ENCODE measurements at regions not wholly inside any gene's neighbourhood (a gene's known extent, or its start where the extent isn't known, plus 50 kb on each side); places are given as distances from the start of the nearest gene placed in this dataset.

DNA sequence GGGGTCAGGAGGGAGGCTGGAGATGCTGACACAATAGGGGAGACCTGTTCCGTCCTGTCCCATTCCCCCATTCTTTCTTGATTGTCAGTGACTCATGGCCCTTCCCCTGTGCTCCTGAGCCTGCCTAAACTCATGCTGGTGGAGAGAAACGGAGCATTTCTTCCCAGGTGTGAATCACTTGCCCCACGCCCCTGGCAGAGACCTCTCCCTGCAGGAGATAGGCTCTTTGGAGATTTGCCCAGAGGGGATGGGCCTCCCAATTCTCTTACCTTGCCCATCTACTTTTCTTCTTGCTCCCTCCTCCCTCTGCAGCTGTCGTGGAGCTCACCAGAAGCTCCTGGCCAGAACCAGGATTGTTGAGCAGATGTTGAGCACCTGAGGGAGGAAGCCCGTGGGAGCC is 121.9 kb upstream of the OR9Q1 start:
- TF ChIP-seq SMC3 (IDR thresholded peaks at IDR 0.05; ENCODE audit: low read depth, low read length) (no peak), POLR2A (IDR thresholded peaks at IDR 0.05; ENCODE audit: low read depth, low read length) (no peak), RCOR1 (IDR thresholded peaks at IDR 0.05; ENCODE audit: insufficient replicate concordance, low read length) (no peak), MAFK (IDR thresholded peaks at IDR 0.05; ENCODE audit: low read depth, low read length) (no peak), CEBPB (IDR thresholded peaks at IDR 0.05; ENCODE audit: low read depth, low read length) (no peak), CHD1 (IDR thresholded peaks at IDR 0.05; ENCODE audit: low read depth, low read length) (no peak), RAD21 (IDR thresholded peaks at IDR 0.05; ENCODE audit: low read length) (no peak), FOS (IDR thresholded peaks at IDR 0.05; ENCODE audit: low read depth, low read length) (no peak), BHLHE40 (IDR thresholded peaks at IDR 0.05; ENCODE audit: low read depth, low read length) (no peak), RFX5 (IDR thresholded peaks at IDR 0.05; ENCODE audit: low read depth, low read length) (no peak)
- TF ChIP-seq, protein P1, sequence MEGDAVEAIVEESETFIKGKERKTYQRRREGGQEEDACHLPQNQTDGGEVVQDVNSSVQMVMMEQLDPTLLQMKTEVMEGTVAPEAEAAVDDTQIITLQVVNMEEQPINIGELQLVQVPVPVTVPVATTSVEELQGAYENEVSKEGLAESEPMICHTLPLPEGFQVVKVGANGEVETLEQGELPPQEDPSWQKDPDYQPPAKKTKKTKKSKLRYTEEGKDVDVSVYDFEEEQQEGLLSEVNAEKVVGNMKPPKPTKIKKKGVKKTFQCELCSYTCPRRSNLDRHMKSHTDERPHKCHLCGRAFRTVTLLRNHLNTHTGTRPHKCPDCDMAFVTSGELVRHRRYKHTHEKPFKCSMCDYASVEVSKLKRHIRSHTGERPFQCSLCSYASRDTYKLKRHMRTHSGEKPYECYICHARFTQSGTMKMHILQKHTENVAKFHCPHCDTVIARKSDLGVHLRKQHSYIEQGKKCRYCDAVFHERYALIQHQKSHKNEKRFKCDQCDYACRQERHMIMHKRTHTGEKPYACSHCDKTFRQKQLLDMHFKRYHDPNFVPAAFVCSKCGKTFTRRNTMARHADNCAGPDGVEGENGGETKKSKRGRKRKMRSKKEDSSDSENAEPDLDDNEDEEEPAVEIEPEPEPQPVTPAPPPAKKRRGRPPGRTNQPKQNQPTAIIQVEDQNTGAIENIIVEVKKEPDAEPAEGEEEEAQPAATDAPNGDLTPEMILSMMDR (conservative IDR thresholded peaks at IDR 0.05; ENCODE audit: low read depth, low read length), result no peak
- TF ChIP-seq, protein P2, sequence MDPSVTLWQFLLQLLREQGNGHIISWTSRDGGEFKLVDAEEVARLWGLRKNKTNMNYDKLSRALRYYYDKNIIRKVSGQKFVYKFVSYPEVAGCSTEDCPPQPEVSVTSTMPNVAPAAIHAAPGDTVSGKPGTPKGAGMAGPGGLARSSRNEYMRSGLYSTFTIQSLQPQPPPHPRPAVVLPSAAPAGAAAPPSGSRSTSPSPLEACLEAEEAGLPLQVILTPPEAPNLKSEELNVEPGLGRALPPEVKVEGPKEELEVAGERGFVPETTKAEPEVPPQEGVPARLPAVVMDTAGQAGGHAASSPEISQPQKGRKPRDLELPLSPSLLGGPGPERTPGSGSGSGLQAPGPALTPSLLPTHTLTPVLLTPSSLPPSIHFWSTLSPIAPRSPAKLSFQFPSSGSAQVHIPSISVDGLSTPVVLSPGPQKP (IDR thresholded peaks at IDR 0.05; ENCODE audit: borderline replicate concordance, low read depth, low read length), result no peak
